NCI-H1417 treated with DMSO at 0.1 percent for 48 hours (cell line): ENCODE measurements at regions not wholly inside any gene's neighbourhood (a gene's known extent, or its start where the extent isn't known, plus 50 kb on each side); places are given as distances from the start of the nearest gene placed in this dataset.
"Not testable (repeated sequence)": the region's sequence is repeated elsewhere in the genome, so short reads cannot be mapped to it uniquely, and the experiment has no call there.

ENCODE experiments used
- DNase-seq: peaks from one replicate; lab custom pipeline; 2025; lab: John Stamatoyannopoulos, UW

- peak; percentile 66 for DNase-seq
Observed at GRCh38 chr1:47661040-47661439, 223.2 kb downstream of the FOXD2 start.

- DNase-seq: no peak
Observed at GRCh38 chr1:47662068-47662467, 224.2 kb downstream of the FOXD2 start.

GRCh38 chr1:47663286-47663685 lies 225.4 kb downstream of the FOXD2 start:
- no peak for DNase-seq

GRCh38 chr1:47664356-47664755 lies 226.5 kb downstream of the FOXD2 start:
- no peak for DNase-seq

- DNase-seq: not testable (repeated sequence)
Observed at GRCh38 chr1:47664896-47665295, 227.1 kb downstream of the FOXD2 start.

- DNase-seq: no peak
Observed at GRCh38 chr1:47669081-47669585, 231.3 kb downstream of the FOXD2 start.

- no peak for DNase-seq
Observed at GRCh38 chr1:47672622-47673021, 234.8 kb downstream of the FOXD2 start.

GRCh38 chr1:47674189-47674588 lies 236.3 kb downstream of the FOXD2 start:
- DNase-seq: no peak

- DNase-seq: no peak
Observed at GRCh38 chr1:47675047-47675675, 237.3 kb downstream of the FOXD2 start.

- DNase-seq: no peak
Observed at GRCh38 chr1:47675721-47676120, 237.9 kb downstream of the FOXD2 start.

GRCh38 chr1:47676311-47677054 lies 238.6 kb downstream of the FOXD2 start:
- DNase-seq: no peak

- DNase-seq: no peak
Observed at GRCh38 chr1:47677241-47677940, 239.5 kb downstream of the FOXD2 start.

GRCh38 chr1:47678464-47678980 lies 240.7 kb downstream of the FOXD2 start:
- no peak for DNase-seq

- DNase-seq: no peak
Observed at GRCh38 chr1:47679301-47679791, 241.5 kb downstream of the FOXD2 start.

- DNase-seq: no peak
Observed at GRCh38 chr1:47679826-47680225, 242.0 kb downstream of the FOXD2 start.

- no peak for DNase-seq
Observed at GRCh38 chr1:47680815-47681475, 243.1 kb downstream of the FOXD2 start.

GRCh38 chr1:47681735-47682134 lies 243.9 kb downstream of the FOXD2 start:
- DNase-seq: no peak

GRCh38 chr1:47682198-47682597 lies 244.4 kb downstream of the FOXD2 start:
- DNase-seq: no peak

GRCh38 chr1:47682786-47683350 lies 245.0 kb downstream of the FOXD2 start:
- no peak for DNase-seq

GRCh38 chr1:47683401-47683800 lies 245.6 kb downstream of the FOXD2 start:
- DNase-seq: no peak

- DNase-seq: no peak
Observed at GRCh38 chr1:47684518-47684917, 246.7 kb downstream of the FOXD2 start.
